HG03196 (cell line): ENCODE measurements at regions not wholly inside any gene's neighbourhood (a gene's known extent, or its start where the extent isn't known, plus 50 kb on each side); places are given as distances from the start of the nearest gene placed in this dataset.

Experiments
- ATAC-seq: cut with Tn5 transposase; IDR thresholded peaks from one replicate; pipeline ENCODE4 v1.9.1; 2021; ENCODE audit not compliant: unreplicated experiment

DNA sequence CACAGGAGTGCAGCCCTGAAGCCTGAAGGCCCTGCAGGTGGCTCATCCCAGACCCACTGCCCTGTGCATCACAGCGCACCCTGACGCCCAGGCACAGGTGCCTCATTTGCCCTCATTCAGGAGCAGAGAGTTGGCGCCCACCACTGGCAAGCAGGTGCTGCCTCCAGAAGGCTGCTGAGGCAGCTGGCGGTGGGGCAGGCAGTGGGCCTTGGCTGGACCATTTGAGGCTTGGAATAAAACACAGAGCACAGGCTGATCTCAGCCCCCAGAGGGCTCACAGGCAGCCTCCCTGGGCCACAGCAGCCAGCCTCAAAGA lies 1151.9 kb downstream of the BRD1 start:
- ATAC-seq: no peak

DNA sequence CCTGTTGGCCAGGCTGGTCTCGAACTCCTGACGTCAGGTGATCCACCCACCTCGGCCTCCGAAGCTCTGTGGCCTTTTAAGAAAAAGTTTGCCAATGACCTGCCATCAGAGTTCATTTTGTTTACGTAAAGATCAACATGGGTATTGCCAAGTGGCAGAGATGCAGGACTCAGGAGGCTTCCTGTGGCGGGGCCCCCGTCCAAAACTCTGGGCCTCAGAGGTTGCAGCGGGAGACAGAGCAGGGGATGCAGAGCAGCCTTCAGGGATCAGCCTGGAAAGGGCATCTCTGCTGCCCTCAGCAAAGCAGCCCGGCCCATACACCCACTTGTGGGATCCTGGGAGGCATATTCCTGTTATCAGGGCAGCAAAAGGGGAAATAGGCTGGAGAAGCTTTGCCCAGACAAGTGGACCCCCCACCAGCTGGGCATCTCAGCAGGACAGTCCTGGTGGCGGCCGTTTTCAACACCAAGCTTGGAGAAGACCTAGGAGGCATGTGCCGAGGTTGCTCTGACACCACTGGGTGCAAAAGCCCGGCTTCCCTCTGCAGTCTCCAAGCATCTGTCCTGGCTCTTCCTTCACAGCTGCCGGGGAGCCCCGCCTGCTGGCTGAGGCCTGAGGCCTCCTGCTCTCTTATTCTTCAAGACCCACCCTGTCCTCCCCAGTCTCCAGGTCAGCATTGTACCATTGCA lies 1152.4 kb downstream of the BRD1 start:
- no peak for ATAC-seq

DNA sequence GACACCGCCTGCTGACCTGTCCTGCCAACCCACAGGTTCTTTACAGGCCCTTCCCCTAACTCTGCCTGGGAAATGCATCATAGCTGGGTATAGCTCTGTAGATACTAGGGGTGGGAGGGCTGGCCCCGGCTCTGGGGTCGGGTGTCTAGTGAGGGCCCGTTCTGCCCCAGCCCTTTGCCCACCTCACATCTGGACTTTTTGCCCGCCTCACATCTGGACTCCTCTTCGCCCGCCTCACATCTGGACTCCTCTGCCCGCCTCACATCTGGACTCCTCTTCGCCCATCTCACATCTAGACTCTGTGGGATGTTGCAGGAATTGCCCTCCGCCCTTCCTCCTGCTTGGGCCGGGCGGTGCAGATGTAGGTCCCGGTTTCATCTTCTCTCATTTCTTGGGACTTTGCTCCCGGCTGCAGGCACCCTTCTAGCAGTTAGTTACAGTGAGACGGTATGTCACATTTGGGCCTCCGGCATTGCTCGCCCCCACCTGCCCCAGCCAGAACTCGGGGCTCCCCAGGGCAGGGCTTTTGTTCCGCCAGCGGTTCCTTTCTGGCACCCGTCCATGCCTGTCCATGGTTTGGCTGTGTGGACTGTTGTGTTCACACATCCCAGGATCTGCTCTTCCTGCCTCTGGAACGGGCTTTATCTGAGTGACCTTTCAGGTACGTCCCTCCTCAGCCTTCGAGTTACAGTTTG lies 1153.7 kb downstream of the BRD1 start:
- no peak for ATAC-seq

DNA sequence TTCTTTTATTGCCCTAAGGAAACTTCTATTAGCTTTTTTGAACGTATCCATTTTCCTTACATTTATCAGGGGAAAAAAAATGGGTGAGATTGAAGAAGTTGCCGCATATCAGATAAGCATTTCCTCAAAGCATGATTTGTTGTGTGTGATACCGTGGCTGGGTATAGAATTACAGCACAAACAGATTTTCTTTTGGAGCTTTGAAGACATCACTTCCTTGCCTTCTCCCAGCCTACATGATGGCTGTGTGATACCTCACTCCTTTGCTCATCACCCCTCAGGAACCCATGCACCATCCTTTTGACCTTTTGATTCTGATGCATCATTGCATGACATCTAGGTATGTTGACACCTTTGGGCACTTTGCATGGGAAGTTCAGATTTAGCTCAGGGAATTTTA lies 1155.3 kb downstream of the BRD1 start:
- no peak for ATAC-seq

DNA sequence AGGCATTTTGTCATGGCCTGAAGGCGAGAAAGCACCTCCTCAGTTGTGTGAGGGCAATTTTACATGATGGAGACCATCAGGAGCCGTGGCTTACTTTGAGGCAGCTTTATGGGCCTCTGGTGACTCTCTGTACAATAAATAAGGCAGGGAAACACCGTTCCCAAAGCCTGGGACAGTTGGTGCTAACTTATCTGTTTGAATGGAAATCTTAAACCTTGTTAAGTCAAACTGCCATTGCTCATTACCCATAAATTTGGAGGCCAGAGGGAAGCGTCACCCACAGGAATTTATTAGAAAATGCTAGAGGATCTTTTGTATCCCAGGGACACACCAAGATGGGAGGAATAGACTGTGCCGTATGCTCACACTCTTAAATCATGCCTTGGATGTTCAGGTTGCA lies 1156.9 kb downstream of the BRD1 start:
- no peak for ATAC-seq

DNA sequence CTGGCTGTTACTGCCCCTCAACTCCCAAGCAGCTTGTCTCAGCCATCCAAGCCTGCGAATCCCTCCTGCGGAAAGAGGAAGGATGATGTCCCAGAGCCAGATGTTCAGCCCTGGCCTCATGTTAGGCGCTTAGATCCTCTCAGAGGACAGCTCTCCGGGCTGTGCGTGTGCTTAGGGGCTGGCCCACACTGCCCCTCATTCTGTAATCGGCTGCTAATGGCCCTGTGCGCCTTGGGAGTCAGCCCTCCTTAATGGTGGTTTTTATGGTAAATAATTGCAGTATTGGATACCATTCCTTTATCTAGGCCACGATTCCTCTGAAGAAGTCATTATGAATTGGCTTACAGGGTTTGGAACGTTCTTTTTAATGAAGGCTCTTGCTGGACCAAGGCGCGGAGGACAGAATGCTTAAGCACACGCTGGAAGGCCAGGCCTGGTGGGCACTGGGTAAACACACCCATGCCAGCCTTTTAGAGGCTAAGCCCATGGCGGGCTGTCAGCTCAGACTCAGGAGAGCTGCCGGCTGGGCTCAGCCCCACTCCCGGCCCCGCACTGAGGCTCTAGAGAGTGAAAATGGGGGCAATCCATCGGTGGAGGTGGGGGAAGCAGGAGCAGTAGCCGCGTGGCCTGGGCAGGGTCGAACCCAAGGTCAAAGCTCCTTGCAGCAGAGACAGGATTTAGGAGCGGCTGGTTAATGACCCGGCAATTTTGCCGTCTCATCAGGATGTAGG lies 1157.5 kb downstream of the BRD1 start:
- ATAC-seq: no peak

DNA sequence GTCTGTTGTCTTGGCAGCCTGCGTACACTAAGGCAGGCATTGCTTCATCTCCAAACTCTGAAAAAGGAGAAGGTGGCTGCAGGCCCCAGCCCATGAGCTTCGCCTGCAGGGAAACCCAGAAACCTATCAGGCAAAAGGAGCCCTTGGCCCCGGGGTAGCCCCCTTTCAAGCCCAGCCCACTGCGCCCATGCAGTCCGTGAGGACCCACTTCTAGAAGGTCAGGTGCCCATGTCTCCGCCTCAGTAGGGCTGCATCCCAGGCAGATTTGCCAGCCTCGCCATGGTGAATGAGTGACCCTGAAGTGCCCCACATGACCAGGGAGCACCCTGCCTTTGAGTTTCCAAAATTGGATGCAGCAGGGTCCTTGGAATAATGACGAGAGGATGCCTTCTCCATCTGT lies 1158.4 kb downstream of the BRD1 start:
- no peak for ATAC-seq

DNA sequence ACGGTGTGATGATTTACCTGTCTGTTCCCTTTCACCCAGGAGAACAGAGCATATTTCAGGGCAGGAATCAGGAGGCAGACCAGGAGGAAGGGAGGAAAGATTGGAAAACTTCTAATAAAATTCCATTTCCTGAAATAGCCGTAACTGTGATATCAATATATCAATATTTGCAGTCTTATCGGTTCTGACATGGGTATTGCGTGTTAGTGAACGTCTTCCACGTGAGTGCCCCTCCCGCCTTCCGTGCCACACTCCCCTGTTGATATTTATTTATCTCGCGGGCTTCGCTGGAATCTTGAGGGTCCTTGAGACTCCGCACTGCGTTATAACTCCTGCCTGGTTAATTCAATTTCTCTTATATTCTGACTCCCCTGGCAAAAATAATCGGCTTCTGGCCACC lies 1160.4 kb downstream of the BRD1 start:
- ATAC-seq: no peak

DNA sequence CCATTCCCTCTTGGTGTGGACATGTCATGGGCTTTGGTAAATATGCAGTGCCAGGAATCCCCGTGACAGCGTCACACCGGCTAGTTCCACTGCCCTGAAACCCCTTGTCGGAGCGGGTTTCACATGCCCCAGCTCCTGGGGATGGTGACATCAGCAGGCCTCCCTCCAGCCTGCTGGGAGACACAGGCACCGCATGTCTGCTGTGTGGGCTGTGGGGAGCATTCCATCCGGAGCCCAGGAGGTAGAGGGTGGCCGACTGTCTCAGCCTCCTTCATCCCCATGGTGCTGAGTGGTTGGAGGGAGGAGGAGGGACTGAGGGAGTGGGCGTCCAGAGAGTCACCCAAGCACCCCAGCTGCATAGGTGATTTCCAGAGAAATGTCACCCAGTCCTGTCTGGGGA lies 1161.1 kb downstream of the BRD1 start:
- no peak for ATAC-seq

DNA sequence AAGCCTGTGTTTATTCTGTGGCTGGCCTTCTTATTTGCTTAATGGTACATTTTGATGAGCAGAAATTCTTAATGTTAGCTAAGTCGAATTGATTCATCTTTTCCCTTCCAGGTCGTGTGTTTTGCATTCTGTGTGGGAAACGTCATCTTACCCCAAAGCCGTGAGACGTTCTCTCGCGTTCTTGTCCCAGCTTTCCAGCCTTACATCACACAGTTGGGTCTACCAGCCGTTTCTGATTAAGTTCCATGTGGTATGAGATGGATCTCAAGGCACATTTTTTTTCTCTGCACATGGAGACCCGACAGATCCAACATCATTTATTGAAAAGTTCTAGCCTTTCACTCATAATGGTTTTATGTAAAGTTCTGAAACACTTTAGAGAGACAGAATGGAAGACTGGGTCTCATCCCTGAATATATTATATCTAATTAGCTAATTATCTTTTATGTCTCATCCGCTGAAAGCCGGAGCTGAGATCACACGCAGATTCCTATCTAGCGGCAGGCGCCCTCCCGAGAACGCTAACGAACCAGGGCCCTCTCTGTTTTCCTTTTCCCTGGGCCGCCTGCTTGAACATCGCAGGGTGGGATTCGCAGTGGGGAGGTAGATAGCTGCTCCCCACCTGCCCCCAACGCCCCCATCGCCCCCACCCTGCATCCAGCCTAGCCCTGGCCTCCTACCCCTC lies 1162.2 kb downstream of the BRD1 start:
- no peak for ATAC-seq

DNA sequence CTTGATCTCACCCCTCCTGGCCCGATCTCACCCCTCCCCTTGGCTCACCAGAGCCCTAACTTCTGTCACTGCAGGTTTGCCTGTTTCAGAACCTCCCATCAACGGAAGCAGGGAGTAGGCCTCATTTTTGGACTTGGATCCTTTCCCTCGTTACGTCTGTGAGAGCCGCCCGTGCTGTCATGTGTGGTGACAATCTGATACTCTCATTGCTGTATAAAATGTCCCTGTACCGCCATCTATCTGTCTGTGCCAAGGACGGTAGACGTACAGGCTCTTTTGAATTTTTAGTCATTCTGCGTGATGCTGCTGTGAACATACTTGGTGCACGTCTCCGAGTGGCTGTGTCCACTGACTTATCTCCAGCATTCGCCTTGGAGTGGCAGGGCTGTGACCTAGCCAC lies 1163.1 kb downstream of the BRD1 start:
- ATAC-seq: no peak

DNA sequence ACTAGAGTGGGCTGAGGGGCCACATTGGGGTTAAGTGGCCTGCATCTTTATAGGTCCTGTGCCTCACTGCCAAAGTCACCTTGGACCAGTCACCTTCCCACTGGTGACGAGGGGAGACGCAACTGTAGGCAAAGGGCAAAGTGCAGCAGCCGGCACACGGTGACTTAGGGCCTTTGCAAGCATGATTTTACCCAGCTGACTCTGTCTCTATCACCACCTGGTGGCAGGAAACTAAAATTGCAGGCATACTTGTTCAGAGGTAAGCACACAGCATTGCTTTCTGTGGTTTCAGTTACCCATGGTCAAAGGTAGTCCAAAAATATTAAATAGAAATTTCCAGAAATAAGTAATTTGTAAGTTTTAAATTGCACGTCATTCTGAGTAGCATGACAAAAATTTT lies 1164.4 kb downstream of the BRD1 start:
- ATAC-seq: no peak

DNA sequence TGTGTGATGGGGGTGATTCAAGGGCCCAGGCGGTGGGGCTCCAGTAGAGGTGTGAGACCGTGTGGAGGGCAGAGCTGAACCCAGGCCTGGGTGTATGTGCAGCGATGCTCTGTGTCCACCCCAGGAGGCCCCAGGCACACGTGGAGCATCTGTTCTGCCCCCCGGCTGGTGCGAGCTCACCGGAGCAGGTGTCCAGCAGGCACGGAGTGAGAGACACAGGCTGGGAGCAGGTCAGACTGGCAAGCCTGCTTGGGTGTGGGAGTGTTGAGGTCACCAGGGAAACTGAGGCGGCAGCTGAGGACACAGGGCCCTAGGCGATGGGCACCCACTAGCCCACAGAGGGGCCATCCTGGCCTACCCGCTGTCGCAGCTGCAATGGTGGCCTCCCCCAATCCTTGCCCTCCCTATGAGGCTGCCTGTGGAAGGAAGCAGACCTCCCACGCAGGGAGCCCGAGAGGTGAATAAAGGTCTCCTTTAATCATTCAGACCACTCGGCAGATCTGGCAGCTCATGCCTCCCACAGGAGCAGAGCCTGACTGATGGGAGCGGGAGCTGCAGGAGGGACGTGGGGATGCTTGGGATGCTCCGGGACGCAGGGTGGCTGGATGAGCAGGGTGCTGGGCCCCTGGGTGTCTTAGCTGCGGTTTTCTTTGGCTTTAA lies 1165.1 kb downstream of the BRD1 start:
- ATAC-seq: no peak

DNA sequence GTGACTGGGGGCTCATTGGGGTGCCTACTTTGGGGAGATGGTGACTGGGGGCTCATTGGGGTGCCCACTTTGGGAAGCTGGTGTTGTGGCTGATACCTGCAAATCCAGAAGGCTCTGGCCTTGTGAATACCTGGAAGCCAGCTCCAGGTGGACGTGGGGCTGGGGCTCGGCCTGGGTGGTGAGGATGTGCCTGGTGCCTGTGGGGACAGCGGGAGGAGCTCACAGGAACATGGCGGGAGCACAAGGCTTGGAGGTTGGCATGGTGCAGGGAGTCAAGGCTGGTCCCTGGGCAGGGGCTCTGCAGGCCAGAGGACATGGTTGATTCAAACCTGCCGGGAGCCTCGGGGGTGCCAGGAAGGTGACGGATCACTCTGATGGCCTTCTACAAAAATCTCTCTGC lies 1165.7 kb downstream of the BRD1 start:
- ATAC-seq: no peak

DNA sequence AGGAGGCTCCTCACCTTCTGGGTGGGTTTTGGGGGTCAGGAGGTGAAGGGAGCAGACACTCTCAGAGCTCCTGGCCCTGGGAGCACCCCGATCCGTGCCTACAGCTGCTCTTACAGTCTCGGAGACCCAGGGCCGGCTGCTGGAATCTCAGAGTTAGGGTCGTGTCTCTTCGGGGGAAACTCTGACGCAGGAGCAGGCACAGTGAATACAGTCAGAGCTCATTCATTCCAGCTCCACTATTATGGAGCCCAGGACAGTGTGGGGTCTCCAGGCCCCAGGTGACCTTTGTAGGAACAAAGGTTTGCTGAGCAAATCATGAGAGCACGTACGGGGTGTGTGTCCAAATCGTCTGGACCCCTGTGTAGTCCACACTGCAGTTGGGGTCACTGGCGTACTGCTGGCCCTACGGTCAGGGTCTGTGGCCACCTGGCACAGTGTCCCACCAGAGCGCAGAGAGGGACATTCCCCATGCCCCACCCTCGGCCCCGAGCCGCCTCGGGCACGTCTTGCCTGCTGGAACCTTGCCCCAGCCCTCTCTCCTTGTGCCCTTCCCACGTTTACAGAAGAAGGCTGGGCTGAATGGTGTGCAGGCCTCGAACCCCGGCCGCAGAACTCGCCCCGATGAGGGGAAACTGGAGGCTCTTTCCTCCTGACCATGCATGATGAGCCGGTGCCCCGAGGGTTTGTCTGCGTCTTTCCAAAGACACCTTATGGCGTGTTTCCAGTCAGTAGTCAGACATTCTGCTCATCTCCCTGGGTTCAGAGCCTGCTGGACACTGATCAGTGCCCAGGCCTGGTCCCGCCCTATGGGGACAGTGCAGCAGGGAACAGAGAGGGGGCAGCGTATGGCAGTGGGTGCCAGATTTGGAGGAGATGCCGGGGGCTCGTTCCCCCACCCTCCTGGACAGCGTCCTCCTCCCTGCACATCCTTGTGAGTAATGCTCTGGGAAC lies 1166.6 kb downstream of the BRD1 start:
- ATAC-seq: no peak

DNA sequence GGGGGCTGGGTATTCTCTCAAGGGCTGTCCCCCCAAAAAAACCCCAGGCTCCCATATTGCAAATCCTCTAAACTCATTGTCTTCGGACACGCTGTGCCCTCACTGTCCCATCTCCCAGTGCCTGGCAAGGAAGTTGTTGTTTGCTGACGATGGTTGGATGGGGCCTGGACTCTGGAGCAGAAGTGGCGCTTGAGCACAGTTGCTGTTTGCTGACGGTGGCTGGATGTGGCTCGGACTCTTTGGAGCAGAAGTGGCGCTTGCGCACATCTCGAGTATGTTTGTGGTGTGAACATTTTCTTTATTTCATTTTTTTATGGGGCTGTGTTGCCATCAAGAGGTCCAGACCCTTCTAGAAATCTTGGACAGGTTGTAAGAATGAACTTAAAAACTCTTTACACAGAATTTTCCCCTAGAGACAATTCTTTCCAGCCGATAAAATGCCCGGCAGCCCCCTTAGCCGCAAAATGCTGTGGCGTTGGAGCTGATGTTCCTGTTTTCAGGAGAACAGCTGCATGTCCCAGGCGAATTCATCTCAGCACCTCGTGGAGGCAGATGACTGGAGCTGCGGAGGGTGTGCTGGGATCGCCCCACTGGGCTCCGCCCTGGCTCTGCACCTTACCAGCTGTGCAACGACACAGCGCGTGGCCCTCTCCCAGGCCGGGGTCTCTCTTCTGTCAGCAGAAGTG lies 1167.4 kb downstream of the BRD1 start:
- ATAC-seq: no peak

DNA sequence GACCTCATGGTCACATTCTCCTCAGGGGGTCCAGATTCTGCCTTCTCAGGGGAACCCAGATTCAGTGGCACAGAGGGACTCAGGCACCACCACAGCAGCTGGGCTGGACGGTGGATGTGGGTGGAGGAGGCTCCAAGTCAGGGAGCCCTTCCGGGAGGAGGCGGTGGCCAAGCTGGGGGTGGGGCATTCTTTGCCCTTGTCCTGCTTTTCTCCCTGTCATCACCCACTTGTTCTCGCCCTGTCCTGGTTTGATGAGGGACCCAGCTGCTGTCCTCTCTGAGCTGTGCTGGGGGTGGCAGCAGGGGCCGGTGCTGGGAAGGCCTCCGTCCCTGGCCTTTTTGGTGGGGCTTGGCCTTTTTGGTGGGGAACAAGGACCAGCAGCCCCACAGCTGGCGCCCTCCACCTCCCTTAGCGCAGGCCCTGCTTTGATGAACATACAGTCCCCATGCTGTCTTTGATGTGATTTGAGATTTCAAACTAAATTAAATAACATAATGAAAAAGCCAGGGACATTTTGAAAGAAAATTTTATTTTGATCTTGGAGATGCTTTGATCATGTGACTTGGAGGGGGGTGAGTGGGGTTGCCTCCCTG lies 1168.2 kb downstream of the BRD1 start:
- no peak for ATAC-seq

DNA sequence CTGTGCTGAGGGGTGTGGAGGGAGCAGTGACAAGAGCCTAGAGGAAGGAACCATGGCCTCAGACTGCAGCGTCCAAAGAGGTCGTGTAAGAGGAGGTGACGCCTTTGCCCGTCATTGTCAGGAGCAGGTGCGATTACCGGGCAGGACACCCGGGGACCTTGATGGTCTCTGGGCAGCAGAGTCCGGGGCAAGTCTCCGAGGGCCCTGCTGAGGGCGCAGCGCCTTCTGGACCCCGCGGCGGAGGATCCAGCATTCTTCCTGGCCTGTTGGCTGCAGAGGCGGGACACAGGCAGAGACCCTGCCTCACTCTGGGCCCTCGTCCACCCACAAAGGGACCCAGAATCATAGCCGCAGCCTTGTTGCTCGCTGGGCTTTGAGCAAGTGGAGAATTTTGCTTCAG lies 1168.8 kb downstream of the BRD1 start:
- ATAC-seq: no peak

DNA sequence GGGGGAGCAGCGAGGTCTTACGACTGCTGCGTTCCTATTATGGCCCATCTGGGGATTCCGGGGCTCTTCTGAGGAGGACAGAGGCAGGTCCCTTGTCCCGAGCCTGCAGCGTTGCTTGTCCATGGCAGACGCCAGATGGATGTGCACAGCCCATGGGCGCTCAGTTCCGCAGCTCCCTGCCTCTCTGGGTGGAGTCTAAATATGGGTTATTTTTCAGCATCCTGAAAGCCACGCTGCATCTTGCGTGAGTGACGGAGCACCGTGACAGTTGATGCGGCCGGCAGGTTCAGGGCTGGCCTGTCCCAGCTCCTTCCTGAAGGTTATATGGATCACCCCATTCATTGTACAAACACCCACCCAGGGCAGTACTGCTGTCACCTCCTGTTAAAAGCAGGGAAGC lies 1169.4 kb downstream of the BRD1 start:
- no peak for ATAC-seq
